ENCODE measurements at regions not wholly inside any gene's neighbourhood (a gene's known extent, or its start where the extent isn't known, plus 50 kb on each side); places are given as distances from the start of the nearest gene placed in this dataset.
"Not testable (repeated sequence)": the region's sequence is repeated elsewhere in the genome, so short reads cannot be mapped to it uniquely, and the experiment has no call there.

GRCh38 chr4:74559853-74560252 is 114.9 kb downstream of the AREG start:
- Histone ChIP-seq H3K27ac (ENCODE audit: low read depth, low read length) (no peak overlapping the region), H3K9me3 (ENCODE audit: control insufficient read depth, insufficient read depth, low read length) (no peaks in the 10 kb centered on the region), H3K4me3 (ENCODE audit: low read depth, low read length) (no peak overlapping the region), H3K36me3 (ENCODE audit: control insufficient read depth, insufficient read depth, low read length) (no peaks in the 10 kb centered on the region), H3K4me1 (ENCODE audit: control insufficient read depth, insufficient read depth, low read length) (no peaks in the 10 kb centered on the region), H3K27me3 (ENCODE audit: control insufficient read depth, insufficient read depth, low read length) (no peaks in the 10 kb centered on the region)
- no CpG with 5 or more reads among the region's 1 CpG for WGBS (ENCODE audit: insufficient coverage)
- no peak for DNase-seq (ENCODE audit: low read depth in 4 of 6, low spot score in 6 of 6)

DNA sequence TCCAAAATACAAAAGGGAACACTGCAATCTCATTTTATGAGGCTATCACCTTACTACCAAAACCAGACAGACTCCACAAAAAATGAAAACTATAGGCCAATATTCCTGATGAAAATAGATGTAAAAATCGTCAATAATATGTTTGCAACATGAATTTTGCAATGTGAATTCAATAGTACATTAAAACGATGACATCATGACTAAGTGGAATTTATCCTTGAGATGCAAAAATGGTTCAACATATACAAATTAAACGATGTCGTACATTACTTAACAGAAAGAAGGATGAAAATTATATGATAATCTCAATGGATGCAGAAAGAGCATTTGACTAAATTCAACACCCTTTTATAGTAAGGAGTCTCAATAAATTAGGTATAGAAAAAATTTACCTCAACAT is 123.0 kb downstream of the AREG start:
- WGBS (ENCODE audit: insufficient coverage), result no CpG with 5 or more reads among the region's 4 CpGs
- Histone ChIP-seq H3K27ac (ENCODE audit: low read depth, low read length) (no peak overlapping the region), H3K36me3 (ENCODE audit: control insufficient read depth, insufficient read depth, low read length) (no peaks in the 10 kb centered on the region), H3K4me1 (ENCODE audit: control insufficient read depth, insufficient read depth, low read length) (no peaks in the 10 kb centered on the region), H3K27me3 (ENCODE audit: control insufficient read depth, insufficient read depth, low read length) (no peaks in the 10 kb centered on the region), H3K9me3 (ENCODE audit: control insufficient read depth, insufficient read depth, low read length) (no peaks in the 10 kb centered on the region), H3K4me3 (ENCODE audit: low read depth, low read length) (no peak overlapping the region)
- DNase-seq (ENCODE audit: low read depth in 4 of 6, low spot score in 6 of 6), result no peak

- no peak for DNase-seq (ENCODE audit: low read depth in 4 of 6, low spot score in 6 of 6)
- H3K9me3 ChIP-seq (ENCODE audit: control insufficient read depth, insufficient read depth, low read length), result no peaks in the 10 kb centered on the region
- no peaks in the 10 kb centered on the region for H3K36me3 ChIP-seq (ENCODE audit: control insufficient read depth, insufficient read depth, low read length)
- H3K4me1 ChIP-seq (ENCODE audit: control insufficient read depth, insufficient read depth, low read length), result no peaks in the 10 kb centered on the region
- WGBS (ENCODE audit: insufficient coverage), result no CpG with 5 or more reads among the region's 3 CpGs
- H3K27ac ChIP-seq (ENCODE audit: low read depth, low read length), result no peak overlapping the region
- H3K4me3 ChIP-seq (ENCODE audit: low read depth, low read length), result no peak overlapping the region
- no peaks in the 10 kb centered on the region for H3K27me3 ChIP-seq (ENCODE audit: control insufficient read depth, insufficient read depth, low read length)
Observed at GRCh38 chr4:74570095-74570494, 125.2 kb downstream of the AREG start.

GRCh38 chr4:74578329-74578728 is 133.4 kb downstream of the AREG start:
- no peaks in the 10 kb centered on the region for H3K36me3 ChIP-seq (ENCODE audit: control insufficient read depth, insufficient read depth, low read length)
- H3K27me3 ChIP-seq (ENCODE audit: control insufficient read depth, insufficient read depth, low read length), result no peaks in the 10 kb centered on the region
- H3K9me3 ChIP-seq (ENCODE audit: control insufficient read depth, insufficient read depth, low read length), result no peaks in the 10 kb centered on the region
- DNase-seq (ENCODE audit: low read depth in 4 of 6, low spot score in 6 of 6), result no peak
- H3K4me1 ChIP-seq (ENCODE audit: control insufficient read depth, insufficient read depth, low read length), result no peaks in the 10 kb centered on the region
- no peak overlapping the region for H3K4me3 ChIP-seq (ENCODE audit: low read depth, low read length)
- H3K27ac ChIP-seq (ENCODE audit: low read depth, low read length), result no peak overlapping the region

GRCh38 chr4:74578865-74579264 is 133.9 kb downstream of the AREG start:
- H3K4me1 ChIP-seq (ENCODE audit: control insufficient read depth, insufficient read depth, low read length); H3K27ac ChIP-seq (ENCODE audit: low read depth, low read length); H3K27me3 ChIP-seq (ENCODE audit: control insufficient read depth, insufficient read depth, low read length); H3K9me3 ChIP-seq (ENCODE audit: control insufficient read depth, insufficient read depth, low read length); DNase-seq (ENCODE audit: low read depth in 4 of 6, low spot score in 6 of 6); H3K4me3 ChIP-seq (ENCODE audit: low read depth, low read length); H3K36me3 ChIP-seq (ENCODE audit: control insufficient read depth, insufficient read depth, low read length): not testable (repeated sequence)
- WGBS (ENCODE audit: insufficient coverage), result 86% methylated on average over 10 of the region's 19 CpGs

- Histone ChIP-seq H3K4me1 (ENCODE audit: control insufficient read depth, insufficient read depth, low read length) (no peaks in the 10 kb centered on the region), H3K36me3 (ENCODE audit: control insufficient read depth, insufficient read depth, low read length) (no peaks in the 10 kb centered on the region), H3K27ac (ENCODE audit: low read depth, low read length) (no peak overlapping the region), H3K27me3 (ENCODE audit: control insufficient read depth, insufficient read depth, low read length) (no peaks in the 10 kb centered on the region), H3K4me3 (ENCODE audit: low read depth, low read length) (no peak overlapping the region), H3K9me3 (ENCODE audit: control insufficient read depth, insufficient read depth, low read length) (no peaks in the 10 kb centered on the region)
- no peak for DNase-seq (ENCODE audit: low read depth in 4 of 6, low spot score in 6 of 6)
- no CpG with 5 or more reads among the region's 1 CpG for WGBS (ENCODE audit: insufficient coverage)
Observed at GRCh38 chr4:74583089-74583700, 138.3 kb downstream of the AREG start.

DNA sequence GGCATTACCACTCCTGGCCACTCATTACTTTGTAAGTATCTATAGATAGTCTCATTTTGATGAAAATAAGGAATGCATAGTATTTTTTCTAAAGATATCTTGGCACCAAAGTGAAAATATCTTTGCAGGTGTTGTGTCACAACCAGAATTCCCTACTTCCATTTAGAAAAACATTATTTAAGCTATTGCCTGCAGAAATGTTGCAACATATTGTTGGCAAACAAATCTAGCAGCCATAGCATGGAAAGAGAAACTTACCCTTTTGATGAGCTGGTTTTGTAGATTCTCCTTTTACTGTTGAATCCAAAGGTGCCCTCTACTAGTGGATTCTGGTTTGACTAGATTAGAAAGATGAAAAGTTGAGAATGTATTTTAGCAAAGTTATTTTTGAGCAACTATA is 138.8 kb downstream of the AREG start:
- Histone ChIP-seq H3K27ac (ENCODE audit: low read depth, low read length) (no peak overlapping the region), H3K36me3 (ENCODE audit: control insufficient read depth, insufficient read depth, low read length) (no peaks in the 10 kb centered on the region), H3K27me3 (ENCODE audit: control insufficient read depth, insufficient read depth, low read length) (no peaks in the 10 kb centered on the region), H3K4me1 (ENCODE audit: control insufficient read depth, insufficient read depth, low read length) (no peaks in the 10 kb centered on the region), H3K4me3 (ENCODE audit: low read depth, low read length) (no peak overlapping the region), H3K9me3 (ENCODE audit: control insufficient read depth, insufficient read depth, low read length) (no peaks in the 10 kb centered on the region)
- no peak for DNase-seq (ENCODE audit: low read depth in 4 of 6, low spot score in 6 of 6)

DNA sequence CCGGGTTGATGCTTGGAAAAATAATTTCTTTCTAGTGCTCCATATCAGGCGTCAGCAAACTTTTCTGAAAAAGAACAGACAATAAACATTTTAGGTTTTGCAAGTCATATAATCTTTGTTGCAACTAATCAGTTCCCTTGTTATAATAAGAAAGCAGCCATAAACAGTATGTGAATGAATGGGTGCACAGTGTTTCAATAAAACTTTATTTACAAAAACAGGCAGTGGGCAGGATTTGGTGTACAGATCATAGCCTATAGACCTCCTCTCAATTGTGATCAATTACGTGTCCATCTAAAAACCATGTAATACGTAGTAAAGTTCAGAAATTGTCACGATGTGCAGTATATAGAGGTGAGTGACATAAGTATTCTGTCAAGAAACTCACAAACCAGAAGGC is 143.4 kb downstream of the AREG start:
- no CpG with 5 or more reads among the region's 5 CpGs for WGBS (ENCODE audit: insufficient coverage)
- no peaks in the 10 kb centered on the region for H3K36me3 ChIP-seq (ENCODE audit: control insufficient read depth, insufficient read depth, low read length)
- no peaks in the 10 kb centered on the region for H3K27me3 ChIP-seq (ENCODE audit: control insufficient read depth, insufficient read depth, low read length)
- no peak overlapping the region for H3K4me3 ChIP-seq (ENCODE audit: low read depth, low read length)
- no peak for DNase-seq (ENCODE audit: low read depth in 4 of 6, low spot score in 6 of 6)
- H3K9me3 ChIP-seq (ENCODE audit: control insufficient read depth, insufficient read depth, low read length), result no peaks in the 10 kb centered on the region
- no peaks in the 10 kb centered on the region for H3K4me1 ChIP-seq (ENCODE audit: control insufficient read depth, insufficient read depth, low read length)
- no peak overlapping the region for H3K27ac ChIP-seq (ENCODE audit: low read depth, low read length)

DNA sequence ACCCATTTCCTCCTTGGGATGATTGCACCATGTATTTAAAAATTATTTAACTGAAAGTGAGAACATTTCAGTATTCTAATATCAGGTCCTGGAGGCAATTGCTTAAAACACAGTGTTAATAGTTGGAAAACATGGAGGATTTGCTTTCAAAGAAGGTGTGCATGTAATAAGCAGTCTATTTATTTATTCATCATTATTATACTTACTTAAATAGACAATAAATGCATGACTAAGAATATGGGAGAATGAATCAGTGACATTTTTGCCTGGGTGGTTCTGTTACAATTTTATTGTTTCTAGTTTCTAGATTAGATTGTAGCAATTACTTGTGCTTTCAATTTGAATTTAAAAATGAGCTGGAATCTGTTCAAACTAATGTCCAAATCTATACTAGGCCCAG is 145.5 kb downstream of the AREG start:
- H3K4me3 ChIP-seq (ENCODE audit: low read depth, low read length), result no peak overlapping the region
- no peak for DNase-seq (ENCODE audit: low read depth in 4 of 6, low spot score in 6 of 6)
- no peak overlapping the region for H3K27ac ChIP-seq (ENCODE audit: low read depth, low read length)
- no peaks in the 10 kb centered on the region for H3K9me3 ChIP-seq (ENCODE audit: control insufficient read depth, insufficient read depth, low read length)
- H3K36me3 ChIP-seq (ENCODE audit: control insufficient read depth, insufficient read depth, low read length), result no peaks in the 10 kb centered on the region
- no peaks in the 10 kb centered on the region for H3K27me3 ChIP-seq (ENCODE audit: control insufficient read depth, insufficient read depth, low read length)
- no peaks in the 10 kb centered on the region for H3K4me1 ChIP-seq (ENCODE audit: control insufficient read depth, insufficient read depth, low read length)

GRCh38 chr4:74598611-74599325 is 153.8 kb downstream of the AREG start:
- Histone ChIP-seq H3K27ac (ENCODE audit: low read depth, low read length) (no peak overlapping the region), H3K4me3 (ENCODE audit: low read depth, low read length) (no peak overlapping the region), H3K4me1 (ENCODE audit: control insufficient read depth, insufficient read depth, low read length) (no peaks in the 10 kb centered on the region), H3K27me3 (ENCODE audit: control insufficient read depth, insufficient read depth, low read length) (no peaks in the 10 kb centered on the region), H3K36me3 (ENCODE audit: control insufficient read depth, insufficient read depth, low read length) (no peaks in the 10 kb centered on the region), H3K9me3 (ENCODE audit: control insufficient read depth, insufficient read depth, low read length) (no peaks in the 10 kb centered on the region)
- WGBS (ENCODE audit: insufficient coverage), result no CpG with 5 or more reads among the region's 4 CpGs
- DNase-seq (ENCODE audit: low read depth in 4 of 6, low spot score in 6 of 6), result no peak

All from spinal cord (tissue), 9 donors.